HG02759 (cell line): ENCODE measurements at regions not wholly inside any gene's neighbourhood (a gene's known extent, or its start where the extent isn't known, plus 50 kb on each side); places are given as distances from the start of the nearest gene placed in this dataset.
"Not testable (repeated sequence)": the region's sequence is repeated elsewhere in the genome, so short reads cannot be mapped to it uniquely, and the experiment has no call there.

Experiments
- ATAC-seq: cut with Tn5 transposase; IDR thresholded peaks from one replicate; pipeline ENCODE4 v1.9.1; 2021; ENCODE audit warnings: mild to moderate bottlenecking, moderate library complexity; ENCODE audit not compliant: unreplicated experiment

GRCh38 chr5:54885636-54886035 is 99.8 kb downstream of the ESM1 start:
- ATAC-seq, result no peak

DNA sequence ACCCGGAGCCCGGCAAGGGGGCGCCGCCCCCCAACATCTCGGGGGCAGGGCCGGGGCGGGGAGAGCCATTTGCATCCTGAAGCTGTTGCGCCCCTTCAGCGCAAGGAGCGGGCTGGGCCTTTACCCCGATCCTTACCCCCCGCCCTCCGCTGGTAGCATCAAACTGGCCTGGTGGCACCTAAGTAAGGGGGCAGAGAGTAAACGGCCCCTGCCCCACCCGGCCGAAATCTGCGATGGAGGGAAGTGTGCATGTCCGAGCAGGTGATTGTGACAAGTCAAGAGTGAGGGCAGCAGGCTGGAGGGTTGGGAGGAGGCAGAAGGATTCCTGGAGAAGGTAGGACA is 101.2 kb downstream of the ESM1 start:
- ATAC-seq, result no peak

- ATAC-seq, result no peak
These were observed 101.8 kb downstream of the ESM1 start for GRCh38 chr5:54883374-54884194.

DNA sequence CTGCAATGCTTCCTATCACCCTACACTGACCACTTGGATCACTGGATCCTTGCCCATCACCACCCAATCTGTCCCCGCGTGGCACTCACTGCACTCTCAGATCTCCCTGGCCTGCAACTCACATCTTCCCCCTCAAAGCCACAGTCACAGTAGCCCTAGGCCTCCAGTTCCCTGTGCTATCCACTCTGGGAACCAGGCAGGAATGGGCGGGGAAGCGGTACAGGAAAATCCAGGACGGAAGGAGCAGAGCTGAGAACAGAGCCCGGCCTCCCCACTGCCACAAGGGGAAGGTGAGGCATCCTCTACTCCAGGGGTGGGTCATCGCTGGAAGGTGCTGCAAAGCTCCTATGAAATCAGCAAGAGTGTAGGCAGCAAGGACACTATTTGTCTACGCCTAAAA is 102.6 kb downstream of the ESM1 start:
- ATAC-seq, result no peak

- no peak for ATAC-seq
These were observed 103.3 kb downstream of the ESM1 start for GRCh38 chr5:54882101-54882500.

DNA sequence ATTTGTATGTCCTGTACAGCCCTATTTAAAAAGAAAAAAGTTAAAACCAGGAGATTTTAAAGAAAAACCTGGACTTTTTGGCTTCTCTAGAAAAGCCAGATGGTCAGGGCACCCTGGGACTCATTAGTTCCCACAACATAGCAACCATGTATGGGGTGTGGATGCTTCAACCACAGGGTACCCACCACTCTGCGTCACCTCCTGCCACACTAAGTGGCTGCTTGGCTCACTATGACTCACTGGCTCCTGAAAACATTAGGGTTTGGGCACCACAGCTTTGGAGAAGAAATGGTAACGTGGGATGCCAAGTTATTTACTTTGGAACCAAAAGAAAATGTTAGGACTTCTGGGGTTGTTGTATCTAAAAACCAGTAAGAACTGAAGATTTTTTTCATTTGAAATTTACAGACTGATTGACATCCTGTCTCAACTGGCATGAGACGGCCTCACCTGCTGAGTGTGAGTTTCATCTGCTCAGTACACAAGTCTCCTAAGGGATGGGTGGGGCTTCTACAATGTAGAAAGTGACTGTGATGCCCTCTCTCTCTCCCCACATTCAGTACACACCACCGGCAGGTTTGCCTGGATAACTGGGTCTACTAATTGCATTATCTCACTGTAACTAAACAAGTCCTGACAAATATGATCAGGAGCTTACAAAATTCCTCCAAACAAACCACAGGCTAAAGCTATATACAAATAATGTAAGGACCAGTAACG is 103.9 kb downstream of the ESM1 start:
- ATAC-seq, result no peak

DNA sequence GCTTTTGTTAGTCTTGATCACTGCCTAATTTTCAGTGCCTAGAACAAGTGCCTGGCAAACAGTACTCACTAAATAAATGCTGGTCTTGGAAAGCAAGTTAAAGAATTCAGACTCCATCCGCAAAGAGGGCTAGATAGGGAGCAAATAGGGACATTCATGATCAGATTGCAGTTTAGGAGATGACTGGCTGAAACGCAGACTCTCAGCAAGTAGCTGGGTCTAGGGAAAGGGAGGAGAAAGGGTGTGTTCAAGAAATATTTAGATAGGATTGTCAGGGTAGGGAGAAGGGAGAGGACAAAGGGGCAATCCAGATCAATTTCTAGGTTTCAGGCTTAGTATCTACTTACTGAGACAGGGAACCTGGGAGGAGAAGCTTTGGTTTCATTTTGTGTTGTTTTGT is 108.4 kb downstream of the ESM1 start:
- ATAC-seq, result no peak

DNA sequence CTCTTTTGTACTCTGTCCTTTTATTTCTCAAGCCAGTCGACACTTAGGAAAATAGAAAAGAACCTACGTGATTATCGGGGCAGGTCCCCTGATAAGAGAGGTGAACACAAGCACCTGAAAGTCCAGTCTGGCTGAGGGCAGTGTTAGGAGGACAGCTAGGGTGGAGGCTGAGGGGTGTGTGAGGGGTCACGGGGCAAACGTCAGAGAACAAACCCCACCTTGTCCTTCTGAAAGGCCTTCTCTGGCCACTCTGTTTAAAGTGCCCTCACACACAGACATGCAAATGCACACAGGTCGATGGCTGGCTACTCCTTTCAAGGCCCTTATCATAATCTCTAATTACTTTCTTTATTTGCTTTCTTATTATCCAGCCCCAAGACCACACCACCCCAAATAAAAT is 108.8 kb downstream of the ESM1 start:
- no peak for ATAC-seq

GRCh38 chr5:54874337-54875021 is 110.9 kb downstream of the ESM1 start:
- ATAC-seq, result no peak

DNA sequence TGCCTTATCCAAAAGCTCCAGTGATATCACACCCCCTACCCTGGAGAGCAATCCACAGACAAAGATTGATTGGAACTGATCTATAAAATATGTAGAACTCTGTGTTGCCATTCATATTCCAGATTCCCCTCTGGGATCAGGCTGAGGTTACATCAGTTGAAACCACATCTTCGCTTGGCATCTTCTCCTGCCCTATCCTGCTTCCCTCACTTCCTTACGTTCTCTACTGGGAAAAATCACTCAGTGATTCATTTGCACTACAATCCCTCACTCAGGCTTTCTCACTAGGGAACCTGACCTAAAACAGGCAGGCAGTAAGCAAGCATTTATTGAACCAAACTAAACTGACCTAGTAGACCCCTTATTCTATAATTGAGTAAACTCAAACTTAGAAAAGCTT is 111.7 kb downstream of the ESM1 start:
- ATAC-seq, result no peak

DNA sequence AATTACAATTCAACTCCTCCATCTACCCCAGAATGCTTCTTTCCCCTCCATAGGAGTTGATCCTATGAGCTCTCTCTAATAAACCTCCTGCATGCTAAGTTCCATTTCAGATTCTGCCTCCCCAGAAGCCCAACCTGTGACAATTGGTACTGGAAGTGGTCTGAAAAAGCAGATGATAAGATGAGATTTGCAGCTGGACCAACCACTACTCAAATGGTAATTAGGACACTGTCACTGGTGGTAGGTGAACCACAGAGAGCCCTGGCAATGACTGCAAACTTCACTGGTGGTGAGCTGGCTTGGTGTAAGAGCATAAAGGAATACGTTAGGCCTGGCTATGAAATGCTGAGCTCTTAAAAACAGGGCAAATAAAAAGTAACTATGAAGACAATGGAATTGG is 112.6 kb downstream of the ESM1 start:
- no peak for ATAC-seq

DNA sequence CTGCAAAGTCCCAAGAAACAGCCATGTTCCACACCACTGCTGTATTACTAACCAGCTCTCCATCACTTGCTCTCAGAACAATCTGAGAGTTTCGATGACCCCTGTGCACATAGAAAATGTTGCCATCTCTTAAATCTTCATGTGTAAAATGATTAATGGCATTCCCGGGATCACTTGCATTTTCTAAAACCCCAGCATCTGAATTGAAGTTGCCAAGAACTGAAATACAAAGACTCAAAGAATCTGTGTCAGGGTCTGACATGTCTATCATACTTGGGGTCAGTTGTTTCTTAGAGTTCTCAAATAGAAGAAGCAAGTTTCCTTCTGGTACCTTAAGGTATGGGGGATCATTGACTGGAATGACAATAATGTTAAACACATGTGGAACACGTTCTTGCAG is 115.1 kb downstream of the ESM1 start:
- ATAC-seq, result no peak

- ATAC-seq, result no peak
These were observed 115.7 kb downstream of the ESM1 start for GRCh38 chr5:54869691-54870090.

DNA sequence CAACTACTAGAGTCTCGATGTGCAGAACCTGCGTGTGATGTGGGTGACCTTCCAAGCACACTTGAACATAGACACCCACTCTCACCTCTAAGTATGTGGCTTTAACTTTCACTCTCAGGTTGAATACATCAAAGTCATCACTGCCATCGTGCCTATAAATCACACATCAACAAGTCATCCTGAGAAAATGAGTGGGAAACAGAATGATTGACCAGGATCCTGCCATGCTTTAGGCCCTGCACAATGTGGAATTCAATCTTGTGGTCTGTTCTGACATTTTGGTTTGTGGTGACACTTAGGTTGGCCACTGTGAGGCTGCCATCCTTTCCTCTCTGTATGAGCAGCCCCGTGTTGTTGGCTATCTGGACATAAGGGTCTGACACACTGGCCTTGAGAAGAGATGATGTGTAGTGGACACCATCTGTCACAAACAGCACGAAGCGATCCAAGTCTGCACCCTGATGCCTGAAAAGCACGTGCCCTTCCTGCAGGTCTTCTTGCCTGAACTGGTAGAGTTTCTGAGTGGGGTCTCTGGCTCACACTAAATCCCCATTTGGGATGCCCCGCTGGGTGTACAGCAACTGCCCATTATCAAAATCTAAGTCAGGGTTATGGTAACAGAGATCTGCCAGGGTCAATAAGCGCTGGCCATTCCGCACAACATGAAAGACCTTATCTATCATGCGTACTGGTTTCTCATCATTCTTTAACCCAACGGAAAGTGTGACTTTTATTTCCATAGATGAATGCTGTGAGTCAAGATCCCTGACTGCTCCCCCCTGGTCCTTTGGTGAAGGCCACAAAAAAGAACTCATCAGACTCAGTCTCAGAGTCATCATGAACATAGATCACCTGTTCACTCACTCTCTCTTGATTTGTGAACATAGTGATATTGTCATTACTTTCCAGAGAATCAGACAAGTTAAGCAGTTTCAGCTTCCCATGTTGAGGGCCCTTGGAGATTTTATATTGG is 116.6 kb downstream of the ESM1 start:
- ATAC-seq, result no peak

DNA sequence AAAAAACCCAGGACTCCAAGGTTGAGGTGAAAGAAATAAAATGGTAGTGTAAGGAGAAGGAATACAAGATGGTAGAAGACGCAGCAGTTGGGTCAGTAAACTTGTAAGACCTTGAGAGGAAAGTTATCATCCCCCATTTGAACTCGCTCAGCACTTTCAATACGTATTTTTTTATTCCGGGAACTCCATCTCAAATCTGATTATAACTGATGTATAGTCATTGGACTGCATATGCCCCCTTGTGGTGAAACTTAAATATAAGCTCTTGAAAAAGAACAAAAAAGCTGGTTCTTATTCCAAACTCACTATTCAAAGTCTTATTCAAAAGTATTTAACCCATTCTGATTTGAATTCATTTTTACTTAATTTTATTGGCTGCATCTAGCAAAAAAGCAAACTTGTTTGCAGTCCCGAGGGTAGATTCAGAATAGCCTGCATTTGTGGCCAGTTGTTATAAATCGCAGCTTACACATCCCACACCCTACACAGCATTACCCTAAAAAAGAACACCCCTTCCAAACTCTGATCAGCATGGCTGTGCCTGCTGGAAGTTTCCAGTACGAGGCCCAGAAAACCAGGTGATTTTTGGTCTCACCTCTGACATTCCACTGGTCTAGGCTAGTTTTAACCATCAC is 118.0 kb downstream of the ESM1 start:
- no peak for ATAC-seq

DNA sequence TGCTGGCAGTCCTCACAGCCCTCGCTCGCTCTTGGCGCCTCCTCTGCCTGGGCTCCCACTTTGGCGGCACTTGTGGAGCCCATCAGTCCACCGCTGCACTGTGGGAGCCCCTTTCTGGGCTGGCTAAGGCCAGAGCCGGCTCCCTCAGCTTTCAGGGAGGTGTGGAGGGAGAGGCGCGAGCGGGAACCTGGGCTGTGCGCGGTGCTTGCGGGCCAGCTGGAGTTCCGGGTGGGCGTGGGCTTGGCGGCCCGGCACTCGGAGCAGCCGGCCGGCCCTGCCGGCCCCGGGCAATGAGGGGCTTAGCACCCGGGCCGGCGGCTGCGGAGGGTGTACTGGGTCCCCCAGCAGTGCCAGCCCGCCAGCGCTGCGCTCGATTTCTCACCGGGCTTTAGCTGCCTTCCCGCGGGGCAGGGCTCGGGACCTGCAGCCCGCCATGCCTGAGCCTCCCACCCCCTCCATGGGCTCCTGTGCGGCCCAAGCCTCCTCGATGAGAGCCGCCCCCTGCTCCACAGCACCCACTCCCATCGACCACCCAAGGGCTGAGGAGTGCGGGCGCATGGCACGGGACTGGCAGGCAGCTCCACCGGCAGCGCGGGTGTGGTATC is 120.4 kb downstream of the ESM1 start:
- ATAC-seq, result not testable (repeated sequence)

DNA sequence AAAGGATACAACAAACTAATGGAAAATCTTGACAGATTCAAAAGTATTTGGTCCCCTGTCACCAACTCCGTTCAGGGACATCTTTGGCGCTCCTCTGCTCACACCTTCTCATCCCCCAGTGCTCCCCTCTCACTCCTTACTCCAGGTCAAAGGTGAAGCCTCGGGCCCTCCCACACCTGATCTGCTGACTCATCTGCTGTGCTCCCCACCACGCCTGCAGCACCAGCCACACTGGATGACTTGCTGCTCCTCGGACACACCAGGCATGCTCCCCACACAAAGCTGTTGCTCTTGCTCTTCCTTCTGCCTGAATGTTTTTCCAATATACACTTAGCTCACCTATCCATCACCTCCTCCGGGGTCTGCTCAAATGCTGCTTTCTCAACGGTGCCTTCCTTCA is 123.4 kb downstream of the ESM1 start:
- ATAC-seq, result no peak

DNA sequence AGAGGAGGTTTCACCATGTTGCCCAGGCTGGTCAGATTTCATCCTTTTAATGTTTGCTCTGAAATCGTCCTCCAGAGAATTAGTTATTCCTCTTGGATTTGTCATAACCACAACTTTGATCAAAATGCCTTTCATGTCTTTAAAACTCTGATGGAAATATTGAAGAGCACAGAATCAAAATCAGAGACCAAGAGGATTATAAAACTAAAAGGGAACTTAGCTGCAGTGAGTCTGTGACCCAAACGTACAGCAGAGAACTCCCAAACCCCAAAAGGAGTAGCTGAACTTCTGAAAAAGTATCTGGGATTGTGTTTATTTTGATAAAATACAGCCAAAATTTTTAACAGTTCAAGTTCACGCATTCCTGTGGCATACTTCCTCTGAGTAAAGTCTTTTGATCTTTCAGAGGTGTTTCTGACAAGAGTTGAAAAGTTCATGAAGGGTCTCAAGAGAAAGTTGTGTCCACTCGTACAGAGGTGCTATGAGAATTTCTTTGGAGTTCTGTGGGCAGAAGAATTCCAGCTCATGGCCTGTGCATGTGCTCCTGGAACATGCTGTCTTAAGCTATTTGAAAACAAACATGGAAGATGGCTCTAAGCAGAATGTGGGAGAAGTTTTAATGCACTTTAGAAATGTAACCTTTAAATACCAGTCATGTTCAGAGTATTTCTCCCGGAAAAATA is 124.0 kb downstream of the ESM1 start:
- no peak for ATAC-seq

GRCh38 chr5:54860321-54860720 is 125.1 kb downstream of the ESM1 start:
- no peak for ATAC-seq
